Pons (tissue), 1 donor: ENCODE measurements at regions not wholly inside any gene's neighbourhood (a gene's known extent, or its start where the extent isn't known, plus 50 kb on each side); places are given as distances from the start of the nearest gene placed in this dataset.

Source experiments
- DNase-seq: peaks from one replicate; pipeline ENCODE4 v3.0.0-alpha.2; 2016; ENCODE audit warnings: low spot score

DNA sequence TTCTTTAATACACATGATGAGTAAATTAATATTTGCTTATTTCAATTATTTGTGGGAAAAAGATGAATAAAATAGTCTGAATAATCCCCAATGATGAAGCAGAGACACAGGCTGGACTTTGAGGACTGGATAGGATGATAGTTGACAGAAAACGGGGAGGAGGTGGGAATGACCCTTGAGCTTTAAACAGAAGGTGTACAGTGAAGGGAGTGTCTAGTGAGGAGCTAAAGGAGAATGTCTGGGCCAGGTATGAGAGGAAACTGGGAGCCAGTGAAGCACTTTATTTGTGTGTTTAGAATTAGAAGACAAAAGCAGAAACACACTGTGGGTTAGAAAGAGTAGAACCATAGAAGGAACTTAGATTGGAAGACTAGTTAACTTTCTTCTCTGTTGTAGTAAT lies 230.4 kb upstream of the CA10 start:
- no peak for DNase-seq

DNA sequence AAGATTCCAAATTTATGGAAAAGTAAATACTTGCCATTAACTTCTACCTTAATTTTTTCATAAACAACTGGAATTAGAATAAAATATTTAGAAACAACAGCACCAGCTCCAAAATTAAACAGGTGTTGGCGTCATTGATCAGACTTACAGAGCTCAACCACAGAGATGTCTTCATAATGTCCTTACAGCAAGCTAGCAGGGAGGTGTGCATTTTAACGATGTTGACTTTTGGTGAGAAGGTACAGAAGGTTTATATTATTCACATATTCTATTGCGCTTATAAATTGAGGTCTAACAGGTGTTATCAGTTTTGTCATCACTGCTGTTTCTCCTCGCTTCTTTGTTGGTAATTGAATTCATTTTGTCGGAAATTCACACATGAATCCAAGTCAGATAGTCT lies 226.2 kb upstream of the CA10 start:
- DNase-seq: no peak

DNA sequence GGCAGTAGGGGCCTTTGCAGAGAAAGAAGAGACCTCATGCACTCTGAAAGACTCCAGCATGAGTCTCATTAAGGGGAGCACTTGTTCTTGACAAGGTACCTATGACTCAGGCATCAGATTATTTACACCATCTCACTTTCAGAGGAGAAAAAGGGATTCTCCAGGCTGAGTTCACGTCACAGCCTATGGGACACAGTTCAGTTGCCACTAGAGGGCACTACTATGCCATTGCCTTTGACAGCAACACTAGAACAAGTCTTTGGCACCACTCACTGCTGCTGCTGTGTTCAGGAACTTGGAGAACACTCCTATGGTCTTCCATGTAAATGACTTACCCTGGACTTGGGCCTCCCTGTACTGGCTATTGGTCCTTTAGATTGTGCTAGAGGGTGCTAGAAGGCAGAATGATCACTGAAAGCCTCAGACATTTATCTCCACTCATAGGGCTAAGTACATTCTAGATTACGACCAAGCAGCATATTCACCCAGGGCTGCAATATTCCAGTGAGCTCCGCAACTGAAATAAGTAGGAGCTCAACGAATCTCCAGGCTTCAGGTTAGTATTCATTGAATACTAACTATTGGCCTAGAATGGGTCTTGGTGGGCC lies 225.1 kb upstream of the CA10 start:
- peak; percentile 82 for DNase-seq

DNA sequence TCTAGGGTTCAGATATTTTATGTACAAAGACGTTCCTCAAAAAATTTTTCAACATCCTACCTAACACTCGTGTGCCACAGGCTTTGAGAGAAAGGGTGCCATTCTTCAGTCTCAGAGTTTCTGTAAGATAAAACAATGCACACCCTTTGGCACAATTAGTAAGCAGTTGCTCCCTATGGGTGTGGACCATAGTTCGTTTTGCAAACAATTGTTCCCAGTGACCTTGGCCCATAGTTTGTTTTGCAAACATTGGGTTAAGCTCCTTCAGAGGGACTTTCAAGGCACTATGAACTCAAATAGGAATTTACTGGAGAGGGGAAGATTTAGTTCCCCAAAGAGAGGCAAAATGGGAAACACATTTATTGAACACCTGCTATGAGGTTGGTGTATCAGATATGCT lies 220.3 kb upstream of the CA10 start:
- no peak for DNase-seq

DNA sequence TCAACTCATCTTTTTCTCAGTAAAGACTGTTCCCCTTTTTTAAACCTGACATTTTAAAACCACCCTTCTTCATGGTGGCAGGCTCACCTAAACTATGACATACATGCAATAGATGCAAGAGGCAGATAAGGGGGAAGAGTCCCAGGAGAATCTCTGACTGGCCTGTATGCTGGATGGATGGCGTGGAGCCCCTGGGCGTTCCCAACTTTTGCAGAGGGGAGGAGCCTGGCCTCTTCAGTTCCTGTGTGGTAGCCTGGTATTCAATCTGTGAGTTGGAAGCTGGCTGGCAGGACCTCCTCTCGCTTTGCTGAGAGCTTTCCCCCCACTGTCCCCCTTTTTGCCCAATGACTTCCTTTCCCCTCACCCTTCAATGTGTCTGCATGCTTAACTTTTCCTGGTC lies 217.6 kb upstream of the CA10 start:
- DNase-seq: no peak

DNA sequence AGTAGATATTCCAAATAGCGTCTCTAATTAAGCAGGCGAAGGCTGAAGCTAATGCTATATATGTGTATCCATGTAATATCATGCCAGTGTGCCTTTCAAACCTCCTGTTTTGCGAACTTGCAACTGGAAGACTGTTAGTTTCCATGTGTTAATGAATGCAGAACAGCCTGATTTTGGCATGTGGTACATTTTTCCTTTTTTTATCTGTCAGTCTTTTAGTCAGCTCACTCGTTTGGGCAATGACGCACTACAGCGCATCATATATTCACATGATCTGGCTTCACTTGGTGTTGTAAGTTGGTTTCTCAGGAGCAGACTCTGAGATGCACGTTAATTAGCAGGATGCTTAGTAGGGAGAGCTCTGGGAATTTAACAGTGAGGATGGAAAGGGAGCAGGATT lies 210.4 kb upstream of the CA10 start:
- no peak for DNase-seq

DNA sequence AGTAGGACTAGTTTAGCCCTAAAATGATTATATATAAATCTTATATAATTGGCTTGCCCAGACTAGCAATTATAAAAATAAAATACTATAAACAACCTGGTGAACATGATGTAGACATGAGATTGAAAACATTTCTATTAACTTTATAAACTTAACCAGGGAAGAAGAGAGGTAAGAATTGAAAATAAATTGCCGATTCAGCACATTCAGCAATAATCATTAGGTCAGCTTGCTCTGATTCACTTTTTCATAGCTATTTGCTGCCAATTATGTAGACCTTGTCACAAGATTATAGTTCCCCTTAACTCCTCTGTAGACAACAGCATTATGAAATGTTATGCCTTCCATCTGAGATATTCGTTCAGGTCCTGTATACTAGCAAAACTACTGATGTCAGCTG lies 199.3 kb upstream of the CA10 start:
- DNase-seq: no peak

DNA sequence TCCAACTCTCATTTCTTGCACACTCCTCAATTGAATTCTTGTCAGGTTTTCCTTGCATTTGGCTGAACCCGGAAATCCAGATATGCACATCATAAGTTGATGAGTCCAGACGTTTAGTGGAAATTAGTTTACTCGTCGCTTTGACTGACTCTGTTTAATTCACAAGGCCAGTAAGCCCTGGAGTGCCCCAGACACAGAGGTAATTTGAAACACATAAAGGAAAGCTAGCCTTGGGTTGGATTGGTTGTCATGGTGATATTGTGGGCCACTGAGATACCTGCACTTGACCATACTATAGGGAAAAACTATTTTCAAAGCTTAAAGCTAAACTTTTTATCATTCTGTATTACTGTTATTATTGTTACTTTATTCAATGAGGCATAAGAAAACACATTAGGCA lies 178.3 kb upstream of the CA10 start:
- DNase-seq: no peak

DNA sequence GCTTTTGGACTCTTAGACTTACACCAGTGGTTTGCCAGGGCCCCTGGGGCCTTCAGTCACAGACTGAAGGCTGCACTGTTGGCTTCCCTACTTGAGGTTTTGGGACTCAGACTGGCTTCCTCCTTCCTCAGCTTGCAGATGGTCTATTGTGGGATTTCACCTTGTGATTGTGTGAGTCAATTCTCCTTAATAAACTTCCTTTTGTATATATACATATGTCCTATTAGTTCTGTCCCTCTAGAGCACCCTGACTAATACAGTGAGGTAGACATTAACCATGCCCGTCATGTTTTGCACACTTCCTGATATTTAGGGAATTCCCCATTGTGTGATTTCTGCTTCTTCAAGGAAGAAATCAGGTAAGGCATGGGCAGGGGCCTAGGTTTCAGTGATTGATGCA lies 147.8 kb upstream of the CA10 start:
- DNase-seq: no peak

DNA sequence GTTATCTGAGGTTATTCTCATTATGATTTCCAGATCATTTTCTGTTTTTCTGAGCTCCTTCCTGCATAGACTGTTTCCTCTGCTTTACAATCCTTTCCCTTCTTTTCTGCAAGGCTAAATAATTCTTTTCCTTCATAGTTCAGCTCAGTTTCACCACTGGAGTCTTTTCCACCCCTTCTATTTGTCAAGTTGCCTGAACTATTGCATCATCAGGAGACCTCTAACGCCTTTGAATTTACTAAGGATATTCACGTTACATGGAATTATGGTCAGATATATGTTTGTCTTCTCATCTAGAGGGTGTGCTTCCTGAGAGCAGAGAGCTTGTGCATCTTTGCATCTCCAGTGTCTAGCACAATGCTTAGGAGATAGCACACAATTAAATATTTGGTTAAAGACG lies 140.4 kb upstream of the CA10 start:
- DNase-seq: no peak

DNA sequence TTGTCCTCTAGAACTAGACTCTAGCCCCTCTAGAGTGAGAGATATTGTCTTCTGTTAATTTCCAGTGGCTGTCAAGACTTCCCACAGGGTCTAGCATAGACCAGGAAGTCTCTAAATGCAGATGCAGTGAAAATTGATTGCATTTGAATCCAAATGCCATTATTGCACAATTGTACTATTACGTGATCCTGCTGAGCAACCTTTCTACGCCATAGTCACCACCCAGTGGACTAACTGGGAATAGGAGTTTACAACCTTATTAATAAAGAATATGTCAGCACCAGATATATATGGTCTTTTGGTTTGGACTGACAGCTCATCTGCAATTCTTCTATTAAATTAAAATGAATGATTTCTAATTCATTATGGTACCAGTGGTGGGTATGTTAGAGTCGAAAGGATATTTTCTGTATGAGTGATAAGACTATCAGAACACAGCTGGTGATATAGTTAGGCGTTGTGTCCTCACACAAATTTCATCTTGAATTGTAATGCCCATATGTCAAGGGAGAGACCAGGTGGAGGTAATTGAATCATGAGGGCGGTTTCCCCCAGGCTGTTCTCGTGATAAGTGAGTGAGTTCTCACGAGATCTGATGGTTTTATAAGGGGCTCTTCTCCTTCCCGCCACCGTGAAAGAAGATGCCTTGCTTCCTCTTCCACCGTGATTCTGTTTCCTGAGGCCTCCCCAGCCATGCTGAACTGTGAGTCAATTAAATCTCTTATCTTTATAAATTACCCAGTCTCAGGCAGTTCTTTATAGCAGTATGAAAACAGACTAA lies 138.9 kb upstream of the CA10 start:
- DNase-seq: no peak

DNA sequence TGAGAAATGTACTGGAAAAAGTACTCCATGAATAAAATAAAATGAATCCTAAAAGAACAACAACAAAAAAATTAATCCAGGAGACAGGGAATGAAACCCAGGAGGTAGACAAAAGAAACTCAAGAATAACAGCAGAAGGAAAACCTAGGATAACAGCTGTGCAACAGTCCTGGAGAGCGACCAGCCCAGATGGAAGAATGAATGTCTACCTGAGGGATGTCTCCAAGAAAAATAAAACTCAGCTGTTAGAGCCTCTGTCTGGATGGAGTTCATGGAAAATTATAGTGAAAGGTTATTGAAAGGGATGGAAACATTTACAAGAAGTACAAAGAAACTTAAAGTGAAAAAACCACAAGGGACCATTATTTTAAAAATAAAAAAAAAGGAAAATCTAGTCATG lies 135.8 kb upstream of the CA10 start:
- peak; percentile 13 for DNase-seq

DNA sequence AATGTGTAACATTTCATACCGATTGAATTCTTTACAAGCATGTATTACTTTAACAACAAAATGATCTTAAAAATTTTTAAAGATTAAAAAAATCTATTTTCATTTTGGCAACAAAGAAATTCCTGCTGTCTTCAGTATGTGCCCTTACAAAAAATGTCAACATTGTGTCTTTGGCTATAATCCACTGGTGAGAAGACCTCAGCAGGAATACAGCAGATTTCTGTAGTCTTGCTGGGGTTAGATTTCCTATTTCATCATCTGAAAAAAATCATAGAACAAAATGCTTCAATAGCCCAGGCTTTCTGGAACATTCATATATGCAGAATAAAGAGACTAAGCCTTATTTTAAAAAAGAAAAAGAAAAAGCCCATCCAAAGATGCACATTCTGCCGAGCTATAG lies 129.1 kb upstream of the CA10 start:
- no peak for DNase-seq

DNA sequence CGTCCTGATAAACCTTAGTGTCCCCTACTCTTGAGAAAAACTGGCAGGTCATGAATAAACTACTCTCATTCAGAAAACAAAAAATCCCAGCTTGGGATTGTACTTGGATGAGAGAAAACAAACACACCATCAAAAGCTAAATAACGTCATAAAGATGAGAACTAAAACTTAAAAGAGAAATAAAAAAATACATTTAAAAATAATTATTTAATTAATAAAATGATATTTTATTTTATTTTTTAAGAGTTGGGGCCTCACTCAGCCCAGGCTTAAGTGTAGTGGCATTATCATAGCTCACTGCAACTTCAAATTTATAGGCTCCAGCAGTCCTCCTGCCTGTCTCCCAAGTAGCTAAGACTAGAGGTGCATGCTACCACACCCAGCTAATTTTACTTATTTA lies 125.4 kb upstream of the CA10 start:
- DNase-seq: no peak

DNA sequence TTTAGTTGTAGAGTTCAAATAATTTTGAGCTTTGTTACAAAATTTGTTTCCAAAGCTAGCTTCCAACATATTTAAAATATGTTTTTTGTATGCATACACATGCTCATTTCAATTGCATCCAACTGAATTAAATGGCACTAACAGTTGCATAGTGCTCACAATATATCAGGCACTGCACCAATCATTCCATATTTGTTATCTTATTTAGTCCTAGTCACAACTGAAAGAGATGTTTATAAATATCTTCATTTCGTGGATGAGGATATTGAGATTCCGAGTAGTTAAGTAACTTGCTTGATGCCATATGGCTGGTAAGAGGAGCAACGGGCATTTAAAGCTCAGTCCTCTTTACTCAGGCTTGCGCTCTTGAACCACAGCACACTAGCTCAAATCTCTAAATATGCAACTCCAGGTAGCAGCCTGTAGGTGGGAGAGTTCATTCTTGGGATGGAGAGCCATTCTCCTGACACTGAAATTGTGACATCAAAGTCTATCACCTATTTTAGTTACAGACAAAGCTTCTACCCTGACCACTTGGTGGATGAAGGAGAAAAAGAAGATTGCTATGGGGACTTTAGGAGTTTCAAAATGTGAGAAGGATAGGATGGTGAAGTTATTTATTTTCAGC lies 118.0 kb upstream of the CA10 start:
- DNase-seq: no peak

DNA sequence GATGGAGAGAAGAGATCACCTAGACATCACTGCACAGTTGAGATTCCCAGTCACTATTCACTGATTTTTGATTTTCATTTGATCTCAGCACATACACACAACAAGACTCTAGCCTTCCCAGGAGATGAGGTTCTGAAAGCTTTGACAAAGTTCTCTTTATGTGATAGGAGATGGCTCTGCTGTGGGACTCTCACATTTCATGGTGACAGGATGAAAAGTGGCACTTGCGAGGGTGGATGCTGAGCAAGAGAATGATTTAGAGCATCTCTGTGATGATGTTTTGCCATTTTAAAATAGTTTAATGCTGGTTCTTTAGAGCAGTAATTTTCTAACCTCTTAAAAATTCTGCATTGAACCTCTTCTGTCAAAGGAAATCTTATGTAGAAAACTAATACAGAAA lies 113.3 kb upstream of the CA10 start:
- no peak for DNase-seq

DNA sequence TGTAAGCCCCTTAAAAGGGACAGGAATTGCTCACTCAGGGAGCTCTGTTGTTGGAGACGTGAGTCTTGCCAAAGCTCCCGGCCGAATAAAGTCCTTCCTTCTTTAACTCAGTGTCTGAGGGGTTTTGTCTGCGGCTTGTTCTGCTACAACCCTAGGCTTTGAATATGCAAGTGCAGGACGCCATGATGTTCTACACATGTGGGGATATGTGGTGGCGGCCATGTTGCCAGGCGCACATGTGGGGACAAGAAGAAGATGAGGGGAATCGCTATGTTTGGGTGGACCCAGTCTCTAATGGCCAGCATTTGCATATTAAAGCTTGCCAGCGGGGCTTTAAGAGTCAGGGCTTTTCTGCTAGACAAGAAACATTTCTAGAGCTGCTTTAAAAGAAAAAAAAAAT lies 96.8 kb upstream of the CA10 start:
- DNase-seq: no peak

DNA sequence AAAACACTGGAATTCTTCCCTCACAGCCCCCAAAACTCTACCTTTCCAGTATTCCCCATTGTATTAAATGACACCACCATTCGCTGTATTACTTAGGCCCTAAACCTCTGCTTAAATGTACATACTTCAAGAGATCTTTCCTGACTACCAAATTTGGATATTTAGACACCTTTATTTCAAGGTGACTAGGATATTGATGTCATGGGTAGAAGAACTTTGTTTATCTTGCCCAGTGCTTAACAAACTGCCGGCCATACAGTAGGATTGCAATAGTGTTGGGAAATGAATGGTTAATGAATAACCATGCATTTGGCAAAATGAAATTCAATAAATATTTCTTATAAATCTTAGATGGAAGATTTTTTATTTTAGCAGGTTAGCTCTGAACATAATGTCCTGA lies 86.2 kb upstream of the CA10 start:
- DNase-seq: no peak

DNA sequence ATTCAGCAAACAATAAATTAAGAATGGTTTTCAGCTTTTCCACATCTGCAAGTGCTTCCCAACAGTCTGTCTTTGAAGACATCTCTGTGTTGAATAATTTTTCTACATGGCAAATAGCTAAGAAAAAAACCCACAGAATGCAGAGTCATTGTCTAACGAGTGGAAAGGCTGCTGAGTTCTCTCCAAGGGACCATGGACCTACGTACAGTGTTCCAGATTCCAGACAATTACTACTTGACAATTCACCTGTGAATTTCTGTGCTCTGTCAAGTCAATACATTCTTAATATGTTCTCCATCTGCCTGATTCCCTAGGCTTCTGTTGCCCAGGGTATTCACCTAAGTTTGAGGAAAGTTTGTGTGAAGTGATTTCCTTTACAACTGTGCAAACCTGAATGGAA lies 83.8 kb upstream of the CA10 start:
- DNase-seq: no peak

DNA sequence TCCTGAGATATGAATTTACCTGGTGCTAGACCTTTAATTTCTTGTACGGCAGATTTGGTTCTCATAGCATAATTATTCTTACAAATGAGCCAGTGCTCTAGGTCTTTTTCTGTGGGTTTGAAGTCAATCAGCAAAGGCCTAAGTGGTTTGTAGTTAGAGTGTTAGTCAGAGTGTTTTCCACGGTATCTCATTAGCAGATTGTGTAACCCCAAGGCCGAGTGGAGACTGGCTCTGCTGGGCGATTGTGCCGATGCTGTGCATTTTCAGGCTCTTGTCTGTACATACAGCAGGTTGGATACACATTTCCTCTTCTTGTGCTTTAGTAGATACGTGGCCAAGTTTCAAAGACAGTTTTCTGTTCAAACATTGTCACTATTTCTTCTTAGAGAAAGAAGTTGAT lies 78.6 kb upstream of the CA10 start:
- no peak for DNase-seq

DNA sequence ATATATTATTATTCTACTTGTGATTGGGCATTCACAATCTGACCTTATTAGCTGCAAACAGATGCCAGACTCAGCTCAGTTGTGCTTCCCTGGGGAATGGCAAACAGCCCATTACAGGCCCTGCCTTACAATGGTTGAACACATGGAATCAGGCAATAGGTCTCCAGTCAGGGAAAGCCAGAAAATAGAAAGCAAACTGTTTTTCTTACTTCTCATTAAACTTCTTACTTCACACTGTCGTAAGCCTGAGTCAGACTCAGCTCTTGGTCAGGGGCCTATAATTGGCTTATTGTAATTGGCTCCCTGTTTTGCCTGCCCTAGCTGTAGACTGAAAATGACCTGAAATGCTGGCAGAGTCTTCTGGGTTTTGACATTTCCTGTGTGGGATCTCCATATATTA lies 77.0 kb upstream of the CA10 start:
- peak; percentile 33 for DNase-seq

DNA sequence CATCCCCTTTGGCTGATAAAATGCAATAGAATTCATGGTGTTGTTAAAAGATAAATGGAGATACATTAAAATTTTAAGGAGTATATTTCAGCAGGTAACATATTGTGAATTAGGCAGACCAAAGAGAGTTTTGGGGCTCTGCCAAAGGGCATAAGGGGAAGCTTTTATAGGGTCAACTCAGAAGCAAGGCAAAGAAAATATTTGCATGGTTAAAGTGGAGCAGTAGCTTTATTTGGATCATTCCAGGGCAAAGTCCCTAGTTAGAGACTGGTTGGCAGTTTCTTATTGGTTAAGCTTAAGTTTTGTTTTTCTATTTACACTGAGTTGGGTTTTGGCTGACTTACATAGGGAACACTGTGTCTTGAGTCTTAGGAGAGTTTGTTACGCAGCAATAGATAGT lies 75.1 kb upstream of the CA10 start:
- DNase-seq: no peak

DNA sequence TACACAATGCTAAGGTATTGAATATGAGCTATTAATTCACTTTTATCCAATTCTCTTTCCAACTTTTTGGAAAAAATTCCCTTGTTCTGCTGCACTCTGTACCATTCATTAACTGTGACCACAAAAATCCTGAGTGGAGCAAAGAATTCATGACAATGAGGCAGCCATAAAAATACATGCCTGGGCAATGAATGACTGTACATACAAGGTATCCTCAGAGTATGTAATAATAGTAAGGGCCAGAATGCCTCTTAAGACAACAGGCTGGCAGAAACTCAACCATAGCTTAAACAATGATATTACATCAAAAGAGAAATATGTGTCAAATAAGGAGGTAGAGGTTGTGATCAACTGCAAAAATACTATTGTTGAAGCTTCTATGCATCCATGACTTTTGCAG lies 74.7 kb upstream of the CA10 start:
- DNase-seq: no peak

DNA sequence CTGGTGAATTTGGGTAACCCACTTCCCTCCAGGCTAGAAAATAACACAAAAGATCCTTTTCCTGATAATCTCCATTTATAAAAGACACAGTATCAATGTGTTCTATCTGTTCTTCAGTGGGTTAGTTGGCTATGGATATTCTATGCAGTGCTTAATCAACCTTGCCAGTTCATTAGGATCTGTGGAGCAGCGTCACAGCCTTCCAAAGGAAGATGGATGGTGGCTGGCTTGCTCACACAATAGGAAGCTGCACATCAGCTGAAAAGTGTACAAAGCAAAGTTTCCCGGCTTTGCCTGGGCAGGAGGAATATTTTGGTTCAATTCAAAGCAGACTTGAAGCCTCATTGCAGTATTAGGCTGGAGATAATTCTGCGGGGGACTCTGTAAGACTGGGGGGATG lies 70.3 kb upstream of the CA10 start:
- no peak for DNase-seq
